Colonic mucosa (tissue), 4 donors: ENCODE measurements at regions not wholly inside any gene's neighbourhood (a gene's known extent, or its start where the extent isn't known, plus 50 kb on each side); places are given as distances from the start of the nearest gene placed in this dataset.
"Not testable (repeated sequence)": the region's sequence is repeated elsewhere in the genome, so short reads cannot be mapped to it uniquely, and the experiment has no call there.

Experiments
- DNase-seq: peaks from one replicate; pipeline ENCODE4 v3.0.0-alpha.2; 2020
- H3K27ac ChIP-seq: fragments of 200-600 bp; one replicate; pipeline ENCODE4 v1.8.0; 2021
- H3K27me3 ChIP-seq: fragments of 200-600 bp; one replicate; pipeline ENCODE4 v1.8.0; 2021
- H3K36me3 ChIP-seq: fragments of 200-600 bp; one replicate; pipeline ENCODE4 v1.8.0; 2021
- H3K4me1 ChIP-seq: fragments of 200-600 bp; one replicate; pipeline ENCODE4 v1.8.0; 2021; ENCODE audit warnings: mild to moderate bottlenecking
- H3K4me3 ChIP-seq: fragments of 200-600 bp; one replicate; pipeline ENCODE4 v1.8.0; 2021
- H3K9ac ChIP-seq, 2 donors: one replicate each; pipeline ENCODE4 v1.7.0; 2013; ENCODE audit warnings: control low read depth in 2 of 2, low read depth in 2 of 2, low read length in 2 of 2
- H3K9me3 ChIP-seq: fragments of 200-600 bp; one replicate; pipeline ENCODE4 v1.8.0; 2021
- intact Hi-C: fragments of 100-400 bp; cut with DNase I; formaldehyde crosslinking; loops from one replicate; pipeline ENCODE4 v1.14.1; 2022
- TF ChIP-seq, protein P1 (sequence below): fragments of 200-600 bp; IDR thresholded peaks from one replicate; pipeline ENCODE4 v1.8.0; 2022; ENCODE audit warnings: antibody characterized with exemption, mild to moderate bottlenecking
- donor health status: healthy.
- donor health status: DM: no; HTN: no; CAD: no.
- donor health status: DM: no; HTN: no; CAD: no.

DNA sequence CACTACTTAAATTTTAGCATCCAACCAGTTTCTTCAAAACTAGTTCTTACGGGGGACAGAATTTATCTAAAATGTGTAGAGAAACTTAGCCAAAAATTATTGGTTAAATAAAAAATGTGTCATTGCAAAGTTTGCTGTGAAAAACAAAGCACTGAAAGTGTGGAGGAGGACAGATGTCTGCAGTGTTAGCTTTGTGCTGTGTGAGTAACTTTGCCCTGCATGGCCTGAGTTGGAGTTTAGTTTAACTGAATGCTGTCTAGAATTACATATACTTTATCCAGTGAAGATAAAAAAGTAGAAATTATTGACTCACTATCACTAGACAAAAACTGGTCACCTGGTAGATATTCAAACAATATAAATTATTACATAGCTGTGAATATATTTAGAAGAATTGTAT lies 1225.2 kb upstream of the CELF4 start:
- no peak overlapping the region for H3K4me3 ChIP-seq
- H3K9me3 ChIP-seq = no peaks in the 10 kb centered on the region
- H3K36me3 ChIP-seq = no peaks in the 10 kb centered on the region
- H3K27ac ChIP-seq = no peak overlapping the region
- intact Hi-C loops = no loop called here
- H3K9ac ChIP-seq = no peak overlapping the region
- no peaks in the 10 kb centered on the region for H3K27me3 ChIP-seq
- no peak for DNase-seq
- TF ChIP-seq, protein P1, sequence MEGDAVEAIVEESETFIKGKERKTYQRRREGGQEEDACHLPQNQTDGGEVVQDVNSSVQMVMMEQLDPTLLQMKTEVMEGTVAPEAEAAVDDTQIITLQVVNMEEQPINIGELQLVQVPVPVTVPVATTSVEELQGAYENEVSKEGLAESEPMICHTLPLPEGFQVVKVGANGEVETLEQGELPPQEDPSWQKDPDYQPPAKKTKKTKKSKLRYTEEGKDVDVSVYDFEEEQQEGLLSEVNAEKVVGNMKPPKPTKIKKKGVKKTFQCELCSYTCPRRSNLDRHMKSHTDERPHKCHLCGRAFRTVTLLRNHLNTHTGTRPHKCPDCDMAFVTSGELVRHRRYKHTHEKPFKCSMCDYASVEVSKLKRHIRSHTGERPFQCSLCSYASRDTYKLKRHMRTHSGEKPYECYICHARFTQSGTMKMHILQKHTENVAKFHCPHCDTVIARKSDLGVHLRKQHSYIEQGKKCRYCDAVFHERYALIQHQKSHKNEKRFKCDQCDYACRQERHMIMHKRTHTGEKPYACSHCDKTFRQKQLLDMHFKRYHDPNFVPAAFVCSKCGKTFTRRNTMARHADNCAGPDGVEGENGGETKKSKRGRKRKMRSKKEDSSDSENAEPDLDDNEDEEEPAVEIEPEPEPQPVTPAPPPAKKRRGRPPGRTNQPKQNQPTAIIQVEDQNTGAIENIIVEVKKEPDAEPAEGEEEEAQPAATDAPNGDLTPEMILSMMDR = no peak
- no peaks in the 10 kb centered on the region for H3K4me1 ChIP-seq

DNA sequence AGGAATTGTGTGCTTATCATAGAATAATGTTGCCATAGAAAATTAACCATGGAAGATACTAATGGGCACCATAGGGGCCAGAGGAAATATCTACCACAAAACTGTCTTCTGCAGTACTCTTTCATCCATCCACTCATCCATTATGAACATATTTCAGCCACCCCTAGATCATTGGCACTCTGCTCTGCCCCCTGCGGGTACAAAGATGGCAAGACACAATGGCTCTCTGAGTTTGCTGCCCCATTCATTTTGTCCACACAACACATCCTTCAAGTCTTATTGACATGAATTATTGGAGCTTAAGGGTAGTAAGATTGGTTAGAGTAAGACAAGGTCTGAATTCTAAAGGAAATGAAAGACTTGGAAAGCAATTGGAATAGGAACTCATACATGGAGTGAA lies 1224.7 kb upstream of the CELF4 start:
- TF ChIP-seq, protein P1 = no peak
- Histone ChIP-seq H3K36me3 (no peaks in the 10 kb centered on the region), H3K9ac (no peak overlapping the region), H3K4me1 (no peaks in the 10 kb centered on the region), H3K27ac (no peak overlapping the region), H3K9me3 (no peaks in the 10 kb centered on the region), H3K27me3 (no peaks in the 10 kb centered on the region), H3K4me3 (no peak overlapping the region)
- intact Hi-C loops = no loop called here
- no peak for DNase-seq

DNA sequence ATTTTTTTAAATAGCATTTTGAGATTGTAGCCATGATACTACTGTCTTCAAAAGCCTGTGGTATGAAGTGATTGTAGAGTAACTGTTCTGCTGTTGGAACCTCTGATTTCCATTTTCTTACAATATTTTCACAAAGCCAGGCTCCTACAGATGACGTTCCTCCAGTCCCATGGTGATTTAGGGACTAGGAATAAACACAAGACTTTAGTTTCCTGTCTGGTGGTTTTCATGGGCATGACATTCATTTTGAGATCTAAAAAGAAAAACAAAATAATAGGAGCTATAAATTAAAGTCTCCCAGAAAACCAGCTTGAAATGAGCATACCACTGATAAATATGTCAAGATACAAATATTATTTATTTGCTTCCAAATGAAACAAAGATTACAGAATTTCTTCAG lies 1223.5 kb upstream of the CELF4 start:
- Histone ChIP-seq H3K27me3 (no peaks in the 10 kb centered on the region), H3K27ac (no peak overlapping the region), H3K36me3 (no peaks in the 10 kb centered on the region), H3K4me3 (no peak overlapping the region), H3K9ac (no peak overlapping the region), H3K4me1 (no peaks in the 10 kb centered on the region), H3K9me3 (no peaks in the 10 kb centered on the region)
- intact Hi-C loops = no loop called here
- no peak for DNase-seq
- TF ChIP-seq, protein P1 = no peak

DNA sequence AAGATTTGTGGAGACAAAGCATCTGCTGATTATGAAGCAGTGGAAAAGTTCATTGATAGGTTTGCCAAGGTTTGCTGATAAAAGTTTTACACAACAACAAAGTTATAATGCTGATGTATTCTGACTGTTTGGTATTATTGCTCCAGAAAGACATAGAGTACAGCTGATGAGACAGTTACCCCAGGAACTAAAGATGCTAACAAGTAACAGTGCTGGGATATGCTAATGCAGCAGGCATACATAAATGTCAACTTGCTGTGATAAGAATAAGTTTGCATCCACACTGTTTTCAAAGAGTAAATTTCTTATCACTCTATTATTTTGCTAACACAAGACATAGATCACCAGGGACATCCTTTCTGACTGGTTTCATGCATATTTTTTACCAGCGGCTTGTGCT lies 1221.3 kb upstream of the CELF4 start:
- Histone ChIP-seq H3K4me1 (no peaks in the 10 kb centered on the region), H3K36me3 (no peaks in the 10 kb centered on the region), H3K4me3 (no peak overlapping the region), H3K9me3 (no peaks in the 10 kb centered on the region), H3K27ac (no peak overlapping the region), H3K9ac (no peak overlapping the region), H3K27me3 (no peaks in the 10 kb centered on the region)
- TF ChIP-seq, protein P1 = no peak
- intact Hi-C loops = no loop called here
- no peak for DNase-seq

DNA sequence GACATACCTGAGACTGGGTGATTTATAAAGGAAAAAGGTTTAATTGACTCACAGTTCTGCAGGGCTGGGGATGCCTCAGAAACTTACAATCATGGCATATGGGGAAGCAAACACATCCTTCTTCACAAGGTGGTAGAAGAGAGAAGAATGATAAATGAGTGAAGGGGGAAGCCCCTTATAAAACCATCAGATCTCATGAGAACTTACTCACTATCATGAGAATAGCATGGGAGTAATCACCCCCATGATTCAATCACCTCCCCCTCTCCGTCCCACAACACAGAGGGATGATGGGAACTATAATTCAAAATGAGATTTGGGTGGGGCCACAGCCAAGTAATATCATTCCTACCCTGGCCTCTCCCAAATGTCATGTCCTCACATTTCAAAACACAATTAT lies 1206.0 kb upstream of the CELF4 start:
- H3K4me1 ChIP-seq, H3K27me3 ChIP-seq, DNase-seq, H3K9ac ChIP-seq, H3K27ac ChIP-seq, intact Hi-C loops, H3K4me3 ChIP-seq, H3K9me3 ChIP-seq, H3K36me3 ChIP-seq: not testable (repeated sequence)

DNA sequence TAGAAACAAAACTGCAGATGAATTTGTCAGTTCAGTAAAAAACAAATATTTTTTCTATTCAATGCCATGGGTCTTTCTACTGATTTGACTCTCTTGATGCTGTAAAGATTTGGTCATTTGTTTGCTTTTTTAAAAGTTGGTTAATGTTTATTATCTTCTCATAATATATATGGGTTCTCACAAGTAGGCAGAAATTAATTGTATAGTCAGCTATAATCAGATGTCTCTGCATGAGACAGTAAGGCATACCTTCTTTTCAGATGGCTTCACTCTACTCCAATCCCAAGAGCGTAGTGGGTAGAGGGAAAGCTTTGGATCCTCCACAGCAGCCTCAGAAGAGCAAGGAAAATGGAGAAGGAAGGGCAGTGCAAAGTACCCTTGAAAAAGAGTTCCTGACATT lies 1202.9 kb upstream of the CELF4 start:
- Histone ChIP-seq H3K9ac (no peak overlapping the region), H3K36me3 (no peaks in the 10 kb centered on the region), H3K4me3 (no peak overlapping the region), H3K9me3 (no peaks in the 10 kb centered on the region), H3K27me3 (no peaks in the 10 kb centered on the region), H3K27ac (no peak overlapping the region), H3K4me1 (no peaks in the 10 kb centered on the region)
- DNase-seq = no peak
- TF ChIP-seq, protein P1 = no peak
- intact Hi-C loops = no loop called here
